OCI-LY3 (cell line): ENCODE measurements at regions not wholly inside any gene's neighbourhood (a gene's known extent, or its start where the extent isn't known, plus 50 kb on each side); places are given as distances from the start of the nearest gene placed in this dataset.

Experiments
- EZH2phosphoT487 ChIP-seq: fragments of 200-600 bp; shearing (Covaris generic); IDR thresholded peaks from 2 replicates; pipeline ENCODE4 v1.6.1; 2018; ENCODE audit warnings: antibody characterized with exemption, mixed run types, low read depth
- TF ChIP-seq, protein P1 (sequence below): fragments of 200-600, 300-600 bp; sonication (generic); IDR thresholded peaks from 2 replicates; pipeline ENCODE4 v1.5.1; 2014; ENCODE audit warnings: antibody characterized with exemption, low read length, low read depth

DNA sequence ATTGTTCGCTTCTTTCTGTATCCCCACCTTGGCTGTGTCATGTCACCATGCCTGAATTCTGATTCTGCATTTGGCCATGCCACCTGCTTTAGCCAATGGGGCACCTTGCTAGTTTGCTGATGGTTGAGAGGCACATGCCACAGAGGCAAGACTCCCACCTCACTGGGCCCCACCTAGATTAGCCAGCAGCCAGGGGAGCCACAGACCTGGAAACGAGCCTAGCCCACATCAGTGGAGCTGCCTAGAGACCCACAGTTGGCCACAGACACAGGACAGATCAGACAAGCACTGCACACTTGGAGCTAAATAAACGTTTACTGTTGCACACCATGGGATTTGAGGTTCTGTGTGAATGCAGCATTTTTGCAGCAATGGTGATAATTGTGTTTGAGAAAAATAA lies 252.1 kb downstream of the LURAP1L start:
- TF ChIP-seq, protein P1, sequence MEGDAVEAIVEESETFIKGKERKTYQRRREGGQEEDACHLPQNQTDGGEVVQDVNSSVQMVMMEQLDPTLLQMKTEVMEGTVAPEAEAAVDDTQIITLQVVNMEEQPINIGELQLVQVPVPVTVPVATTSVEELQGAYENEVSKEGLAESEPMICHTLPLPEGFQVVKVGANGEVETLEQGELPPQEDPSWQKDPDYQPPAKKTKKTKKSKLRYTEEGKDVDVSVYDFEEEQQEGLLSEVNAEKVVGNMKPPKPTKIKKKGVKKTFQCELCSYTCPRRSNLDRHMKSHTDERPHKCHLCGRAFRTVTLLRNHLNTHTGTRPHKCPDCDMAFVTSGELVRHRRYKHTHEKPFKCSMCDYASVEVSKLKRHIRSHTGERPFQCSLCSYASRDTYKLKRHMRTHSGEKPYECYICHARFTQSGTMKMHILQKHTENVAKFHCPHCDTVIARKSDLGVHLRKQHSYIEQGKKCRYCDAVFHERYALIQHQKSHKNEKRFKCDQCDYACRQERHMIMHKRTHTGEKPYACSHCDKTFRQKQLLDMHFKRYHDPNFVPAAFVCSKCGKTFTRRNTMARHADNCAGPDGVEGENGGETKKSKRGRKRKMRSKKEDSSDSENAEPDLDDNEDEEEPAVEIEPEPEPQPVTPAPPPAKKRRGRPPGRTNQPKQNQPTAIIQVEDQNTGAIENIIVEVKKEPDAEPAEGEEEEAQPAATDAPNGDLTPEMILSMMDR: no peak
- TF ChIP-seq EZH2phosphoT487: no peak
